H9 (cell line): ENCODE measurements at regions not wholly inside any gene's neighbourhood (a gene's known extent, or its start where the extent isn't known, plus 50 kb on each side); places are given as distances from the start of the nearest gene placed in this dataset.

Experiments
- DNase-seq: peaks from one replicate; pipeline ENCODE4 v3.0.0-alpha.2; 2017
- H2AFZ ChIP-seq: one replicate; pipeline ENCODE4 v1.6.1; 2013; ENCODE audit warnings: mild to moderate bottlenecking, low read length, control low read depth, moderate library complexity
- H2AK5ac ChIP-seq: 2 replicates; pipeline ENCODE4 v1.6.1; 2013; ENCODE audit warnings: low read length, control low read depth, mixed read lengths; ENCODE audit not compliant: insufficient read length
- H2BK120ac ChIP-seq: one replicate; pipeline ENCODE4 v1.6.1; 2013; ENCODE audit warnings: low read depth, mild to moderate bottlenecking, low read length, control low read depth, inconsistent platforms; ENCODE audit not compliant: poor library complexity, severe bottlenecking
- H2BK12ac ChIP-seq: 2 replicates; pipeline ENCODE4 v1.6.1; 2013; ENCODE audit warnings: low read length, control low read depth, mixed read lengths, low read depth; ENCODE audit not compliant: insufficient read length
- H2BK15ac ChIP-seq: 2 replicates; pipeline ENCODE4 v1.6.1; 2013; ENCODE audit warnings: low read depth, low read length, control low read depth
- H2BK20ac ChIP-seq: one replicate; pipeline ENCODE4 v1.6.1; 2013; ENCODE audit warnings: low read depth, mild to moderate bottlenecking, low read length, control low read depth, inconsistent platforms; ENCODE audit not compliant: poor library complexity, severe bottlenecking
- H2BK5ac ChIP-seq: 2 replicates; pipeline ENCODE4 v1.6.1; 2013; ENCODE audit warnings: low read length, control low read depth, mixed read lengths; ENCODE audit not compliant: insufficient read length
- H3K14ac ChIP-seq: 2 replicates; pipeline ENCODE4 v1.6.1; 2013; ENCODE audit warnings: low read length, control low read depth; ENCODE audit not compliant: insufficient read depth
- H3K18ac ChIP-seq: 2 replicates; pipeline ENCODE4 v1.6.1; 2013; ENCODE audit warnings: low read depth, mild to moderate bottlenecking, mixed read lengths, low read length, control low read depth; ENCODE audit not compliant: insufficient read length
- H3K23ac ChIP-seq: 2 replicates; pipeline ENCODE4 v1.6.1; 2013; ENCODE audit warnings: low read length, control low read depth, mixed read lengths, low read depth; ENCODE audit not compliant: insufficient read length
- H3K23me2 ChIP-seq: 2 replicates; pipeline ENCODE4 v1.6.1; 2013; ENCODE audit warnings: low read depth, mild to moderate bottlenecking, mixed read lengths, low read length, control low read depth; ENCODE audit not compliant: insufficient read length, poor library complexity, severe bottlenecking
- H3K27ac ChIP-seq: 2 replicates; pipeline ENCODE4 v1.5.1; 2013; ENCODE audit warnings: low read length, control low read depth, mixed read lengths, low read depth; ENCODE audit not compliant: insufficient read length
- H3K27me3 ChIP-seq: 2 replicates; pipeline ENCODE4 v1.6.1; 2013; ENCODE audit warnings: low read length, control low read depth, inconsistent platforms; ENCODE audit not compliant: insufficient read depth
- H3K4ac ChIP-seq: 2 replicates; pipeline ENCODE4 v1.6.1; 2013; ENCODE audit warnings: low read depth, mild to moderate bottlenecking, control low read depth, inconsistent platforms, low read length, moderate library complexity
- H3K4me1 ChIP-seq: 2 replicates; pipeline ENCODE4 v1.6.1; 2013; ENCODE audit warnings: low read length, control low read depth, inconsistent platforms; ENCODE audit not compliant: insufficient read depth
- H3K4me2 ChIP-seq: 2 replicates; pipeline ENCODE4 v1.6.1; 2013; ENCODE audit warnings: low read length, control low read depth, mixed read lengths; ENCODE audit not compliant: insufficient read length, insufficient read depth
- H3K56ac ChIP-seq: 2 replicates; pipeline ENCODE4 v1.6.1; 2013; ENCODE audit warnings: low read depth, mild to moderate bottlenecking, mixed read lengths, low read length, control low read depth; ENCODE audit not compliant: insufficient read length
- H3K79me1 ChIP-seq: 2 replicates; pipeline ENCODE4 v1.6.1; 2013; ENCODE audit warnings: low read depth, mild to moderate bottlenecking, moderate library complexity, low read length, control low read depth, inconsistent platforms; ENCODE audit not compliant: insufficient read depth, poor library complexity, severe bottlenecking
- H3K79me2 ChIP-seq: 2 replicates; pipeline ENCODE4 v1.6.1; 2013; ENCODE audit warnings: low read length, control low read depth, inconsistent platforms; ENCODE audit not compliant: insufficient read depth
- H3K9ac ChIP-seq: 2 replicates; pipeline ENCODE4 v1.6.1; 2013; ENCODE audit warnings: low read length, control low read depth, mixed read lengths; ENCODE audit not compliant: insufficient read length; ENCODE audit errors: extremely low read depth
- H3K9me3 ChIP-seq: one replicate; pipeline ENCODE4 v1.6.1; 2013; ENCODE audit warnings: low read depth, low read length, inconsistent platforms; ENCODE audit not compliant: control insufficient read depth
- H3T11ph ChIP-seq: one replicate; pipeline ENCODE4 v1.6.1; 2013; ENCODE audit warnings: mild to moderate bottlenecking, low read length, control low read depth, inconsistent platforms
- H4K20me1 ChIP-seq: one replicate; pipeline ENCODE4 v1.6.1; 2013; ENCODE audit not compliant: control insufficient read depth, insufficient read length, insufficient read depth
- H4K5ac ChIP-seq: 2 replicates; pipeline ENCODE4 v1.6.1; 2013; ENCODE audit warnings: low read depth, mild to moderate bottlenecking, mixed read lengths, low read length, control low read depth; ENCODE audit not compliant: insufficient read length
- H4K8ac ChIP-seq: replicated peaks from 2 replicates; pipeline ENCODE4 v1.6.1; 2013; ENCODE audit warnings: low read length, control low read depth, mixed read lengths, low read depth; ENCODE audit not compliant: insufficient read length
- H4K91ac ChIP-seq: 2 replicates; pipeline ENCODE4 v1.6.1; 2013; ENCODE audit warnings: low read depth, mild to moderate bottlenecking, moderate library complexity, mixed read lengths, low read length, control low read depth; ENCODE audit not compliant: insufficient read length
- H3K27ac Mint-ChIP-seq, 3 experiments: 2 replicates in 2 of 3; 3 replicates in 1 of 3; pipeline ENCODE4 v1.8.0; 2020 to 2021; ENCODE audit warnings: mixed read lengths in 3 of 3, mild to moderate bottlenecking in 1 of 3, moderate library complexity in 1 of 3
- H3K27me3 Mint-ChIP-seq: 2 replicates; pipeline ENCODE4 v1.8.0; 2021; ENCODE audit warnings: low read depth, mild to moderate bottlenecking, moderate library complexity, mixed read lengths
- H3K36me3 Mint-ChIP-seq, 3 experiments: 2 replicates in 2 of 3; 3 replicates in 1 of 3; pipeline ENCODE4 v1.8.0; 2020 to 2021; ENCODE audit warnings: low read depth in 3 of 3, mixed read lengths in 3 of 3; ENCODE audit not compliant: insufficient read depth in 1 of 3
- H3K4me1 Mint-ChIP-seq, 2 experiments: 2 replicates each; pipeline ENCODE4 v1.8.0; 2020; ENCODE audit warnings: mixed read lengths in 2 of 2
- H3K4me3 Mint-ChIP-seq, 2 experiments: 2 replicates in 1 of 2; 3 replicates in 1 of 2; pipeline ENCODE4 v1.8.0; 2020 to 2021; ENCODE audit warnings: mild to moderate bottlenecking in 2 of 2, mixed read lengths in 2 of 2, moderate library complexity in 1 of 2
- H3K9me3 Mint-ChIP-seq, 2 experiments: 2 replicates in 1 of 2; 3 replicates in 1 of 2; pipeline ENCODE4 v1.8.0; 2020; ENCODE audit warnings: mild to moderate bottlenecking in 2 of 2, mixed read lengths in 2 of 2, moderate library complexity in 1 of 2
- WGBS: extraction: QIAGEN DNeasy Blood & Tissue Kit; methylation state at CpG from one replicate; pipeline ENCODE4 v1.1.7; 2013; ENCODE audit warnings: missing lambda C conversion rate, low lambda C conversion rate, mixed read lengths; ENCODE audit not compliant: insufficient read length; ENCODE audit errors: extremely low coverage; 5-methylcytosine and 5-hydroxymethylcytosine counted together
- TF ChIP-seq, protein P1 (sequence below): fragments of 200-600 bp; sonication (generic); conservative IDR thresholded peaks from 3 replicates; pipeline ENCODE4 v1.8.0; 2021; ENCODE audit warnings: antibody characterized with exemption, mild to moderate bottlenecking

DNA sequence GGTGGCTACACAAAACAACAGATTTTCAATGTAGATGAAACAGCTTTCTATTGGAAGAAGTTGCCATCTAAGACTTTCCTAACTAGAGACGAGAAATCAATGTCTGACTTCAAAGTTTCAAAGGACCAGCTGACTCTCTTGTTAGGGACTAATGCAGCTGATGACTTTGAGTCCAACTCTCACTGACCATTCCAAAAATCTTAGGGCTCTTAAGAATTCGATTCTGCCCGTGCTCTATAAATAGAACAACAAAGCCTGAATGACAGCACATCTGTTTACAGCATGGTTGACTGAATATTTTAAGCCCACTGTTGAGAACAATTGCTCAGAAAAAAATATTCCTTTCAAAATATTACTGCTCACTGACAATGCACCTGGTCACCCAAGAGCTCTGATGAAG, 202.4 kb upstream of the PRICKLE2 start:
- Histone ChIP-seq H3K23ac (no peak overlapping the region), H3K27me3 (no peaks in the 10 kb centered on the region), H4K91ac (no peak overlapping the region), H2BK120ac (no peak overlapping the region), H4K5ac (no peak overlapping the region), H3K9ac (no peak overlapping the region), H3K56ac (no peak overlapping the region), H3K4me2 (no peak overlapping the region), H3T11ph (no peak overlapping the region), H3K4ac (no peak overlapping the region), H3K4me1 (peaks cover 4% of the 10 kb centered on the region; the same call in 1 of the 2 replicates), H3K14ac (no peak overlapping the region), H3K9me3 (no peaks in the 10 kb centered on the region), H2BK20ac (no peak overlapping the region), H4K8ac (no peak overlapping the region), H3K79me2 (no peaks in the 10 kb centered on the region), H2AFZ (no peak overlapping the region), H2AK5ac (no peak overlapping the region), H3K27ac (no peak overlapping the region), H3K18ac (no peak overlapping the region), H3K23me2 (no peaks in the 10 kb centered on the region), H3K79me1 (no peaks in the 10 kb centered on the region), H2BK12ac (no peak overlapping the region), H4K20me1 (no peaks in the 10 kb centered on the region), H2BK5ac (no peak overlapping the region), H2BK15ac (no peak overlapping the region)
- Mint-ChIP-seq H3K9me3 (peaks cover 2 to 5% of the 10 kb centered on the region in 2 experiments; a peak in 3 of 5 replicates), H3K27ac (no peak overlapping the region), H3K27me3 (no peaks in the 10 kb centered on the region), H3K4me1 (peaks cover 23 to 26% of the 10 kb centered on the region in 2 experiments), H3K36me3 (peaks cover 2 to 14% (median 2%) of the 10 kb centered on the region in 3 experiments; a peak in 4 of 7 replicates), H3K4me3 (no peak overlapping the region)
- WGBS: no CpG with 5 or more reads among the region's 3 CpGs
- TF ChIP-seq, protein P1, sequence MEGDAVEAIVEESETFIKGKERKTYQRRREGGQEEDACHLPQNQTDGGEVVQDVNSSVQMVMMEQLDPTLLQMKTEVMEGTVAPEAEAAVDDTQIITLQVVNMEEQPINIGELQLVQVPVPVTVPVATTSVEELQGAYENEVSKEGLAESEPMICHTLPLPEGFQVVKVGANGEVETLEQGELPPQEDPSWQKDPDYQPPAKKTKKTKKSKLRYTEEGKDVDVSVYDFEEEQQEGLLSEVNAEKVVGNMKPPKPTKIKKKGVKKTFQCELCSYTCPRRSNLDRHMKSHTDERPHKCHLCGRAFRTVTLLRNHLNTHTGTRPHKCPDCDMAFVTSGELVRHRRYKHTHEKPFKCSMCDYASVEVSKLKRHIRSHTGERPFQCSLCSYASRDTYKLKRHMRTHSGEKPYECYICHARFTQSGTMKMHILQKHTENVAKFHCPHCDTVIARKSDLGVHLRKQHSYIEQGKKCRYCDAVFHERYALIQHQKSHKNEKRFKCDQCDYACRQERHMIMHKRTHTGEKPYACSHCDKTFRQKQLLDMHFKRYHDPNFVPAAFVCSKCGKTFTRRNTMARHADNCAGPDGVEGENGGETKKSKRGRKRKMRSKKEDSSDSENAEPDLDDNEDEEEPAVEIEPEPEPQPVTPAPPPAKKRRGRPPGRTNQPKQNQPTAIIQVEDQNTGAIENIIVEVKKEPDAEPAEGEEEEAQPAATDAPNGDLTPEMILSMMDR: no peak
- no peak for DNase-seq
